ENCODE measurements at regions not wholly inside any gene's neighbourhood (a gene's known extent, or its start where the extent isn't known, plus 50 kb on each side); places are given as distances from the start of the nearest gene placed in this dataset.

- DNase-seq = no peak
Measured at GRCh38 chr20:39603219-39603618, 641.1 kb downstream of the DHX35 start.

- no peak for DNase-seq
Measured at GRCh38 chr20:39602649-39603048, 640.5 kb downstream of the DHX35 start.

- DNase-seq = no peak
Measured at GRCh38 chr20:39600871-39601270, 638.7 kb downstream of the DHX35 start.

GRCh38 chr20:39600156-39600555 is 638.0 kb downstream of the DHX35 start:
- no peak for DNase-seq

GRCh38 chr20:39596554-39596953 is 634.4 kb downstream of the DHX35 start:
- DNase-seq = no peak

GRCh38 chr20:39592371-39592770 is 630.2 kb downstream of the DHX35 start:
- no peak for DNase-seq

- DNase-seq = no peak
Measured at GRCh38 chr20:39588148-39588757, 626.1 kb downstream of the DHX35 start.

GRCh38 chr20:39581034-39581433 is 618.9 kb downstream of the DHX35 start:
- no peak for DNase-seq

GRCh38 chr20:39576771-39577170 is 614.6 kb downstream of the DHX35 start:
- DNase-seq = no peak

- no peak for DNase-seq
Measured at GRCh38 chr20:39574061-39574460, 611.9 kb downstream of the DHX35 start.

GRCh38 chr20:39571171-39571570 is 609.0 kb downstream of the DHX35 start:
- no peak for DNase-seq

- DNase-seq = no peak
Measured at GRCh38 chr20:39568109-39568508, 606.0 kb downstream of the DHX35 start.

- DNase-seq = no peak
Measured at GRCh38 chr20:39563349-39563748, 601.2 kb downstream of the DHX35 start.

GRCh38 chr20:39554341-39554740 is 592.2 kb downstream of the DHX35 start:
- DNase-seq = no peak

- DNase-seq = no peak
Measured at GRCh38 chr20:39553120-39553519, 591.0 kb downstream of the DHX35 start.

- DNase-seq = no peak
Measured at GRCh38 chr20:39549733-39550132, 587.6 kb downstream of the DHX35 start.

GRCh38 chr20:39547546-39548408 is 585.6 kb downstream of the DHX35 start:
- no peak for DNase-seq

- DNase-seq = no peak
Measured at GRCh38 chr20:39541136-39541803, 579.1 kb downstream of the DHX35 start.

GRCh38 chr20:39538317-39538716 is 576.2 kb downstream of the DHX35 start:
- no peak for DNase-seq

GRCh38 chr20:39535301-39535700 is 573.2 kb downstream of the DHX35 start:
- DNase-seq = no peak

GRCh38 chr20:39534846-39535245 is 572.7 kb downstream of the DHX35 start:
- DNase-seq = no peak

GRCh38 chr20:39533858-39534257 is 571.7 kb downstream of the DHX35 start:
- DNase-seq = no peak

GRCh38 chr20:39532205-39532604 is 570.1 kb downstream of the DHX35 start:
- no peak for DNase-seq

- no peak for DNase-seq
Measured at GRCh38 chr20:39528436-39528835, 566.3 kb downstream of the DHX35 start.

Measured in right forelimb (tissue), 1 donor.